ENCODE measurements at regions not wholly inside any gene's neighbourhood (a gene's known extent, or its start where the extent isn't known, plus 50 kb on each side); places are given as distances from the start of the nearest gene placed in this dataset.

DNA sequence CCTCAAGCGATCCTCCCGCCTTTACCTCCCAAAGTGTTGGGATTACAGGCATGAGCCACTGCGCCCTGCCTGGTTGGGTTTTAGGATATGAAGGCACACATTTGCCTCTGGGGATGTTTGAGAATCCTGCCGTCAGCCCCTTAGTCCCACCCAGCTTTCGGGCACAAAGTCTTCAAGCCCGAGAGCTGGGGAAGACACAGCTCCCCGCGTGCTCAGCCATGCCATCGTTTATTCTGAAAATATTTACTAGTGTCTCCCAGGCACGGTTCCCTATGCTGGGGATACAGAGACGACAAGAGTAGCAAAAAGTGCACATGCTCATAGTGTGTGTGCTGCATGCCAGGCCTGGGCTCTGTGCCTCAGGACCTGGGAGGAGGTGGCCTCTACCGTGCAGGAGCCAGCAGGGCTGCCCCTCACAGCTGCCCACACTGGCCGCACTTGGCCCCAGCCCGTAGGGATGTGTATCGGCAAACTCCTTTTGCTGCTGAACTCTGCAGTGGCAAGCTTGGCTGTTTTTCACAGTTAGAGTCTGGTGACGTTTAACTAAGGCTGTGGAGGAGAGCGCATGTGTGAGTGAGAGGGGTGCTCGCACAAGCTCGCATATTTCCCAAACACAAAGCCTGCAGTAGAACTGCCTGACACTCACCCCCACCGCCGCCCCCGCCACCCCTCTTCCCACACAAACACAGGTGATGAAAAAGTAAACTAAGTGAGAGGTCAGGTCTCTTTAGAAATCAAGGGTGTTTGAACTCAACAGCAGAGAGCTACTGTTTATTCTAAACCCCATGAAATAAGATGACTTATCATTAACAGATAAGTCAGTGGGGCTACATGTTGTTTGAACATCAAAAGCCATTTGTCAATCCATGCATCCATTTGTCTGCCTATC lies 266.4 kb downstream of the MRTFB start:
- no peak for DNase-seq (ENCODE audit: low read depth, low spot score)

DNA sequence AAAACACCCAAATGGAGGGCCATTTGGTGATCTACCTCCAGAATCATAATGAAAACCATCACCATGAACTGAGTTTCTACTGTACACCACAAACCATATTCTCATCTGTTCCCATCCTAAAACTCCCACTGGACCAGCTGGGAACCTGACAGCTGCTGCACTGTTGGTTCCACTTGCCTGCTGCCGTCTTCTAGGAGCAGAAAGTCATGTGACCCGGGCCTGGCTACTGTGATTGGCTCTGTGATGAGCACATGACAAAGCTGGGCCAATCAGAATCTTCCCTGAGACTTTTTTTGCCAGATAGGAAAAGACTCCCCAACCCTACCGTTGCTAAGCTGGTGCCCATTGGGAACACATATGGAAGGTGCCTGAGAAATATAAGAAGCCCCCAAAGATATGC lies 264.2 kb downstream of the MRTFB start:
- no peak for DNase-seq (ENCODE audit: low read depth, low spot score)

DNA sequence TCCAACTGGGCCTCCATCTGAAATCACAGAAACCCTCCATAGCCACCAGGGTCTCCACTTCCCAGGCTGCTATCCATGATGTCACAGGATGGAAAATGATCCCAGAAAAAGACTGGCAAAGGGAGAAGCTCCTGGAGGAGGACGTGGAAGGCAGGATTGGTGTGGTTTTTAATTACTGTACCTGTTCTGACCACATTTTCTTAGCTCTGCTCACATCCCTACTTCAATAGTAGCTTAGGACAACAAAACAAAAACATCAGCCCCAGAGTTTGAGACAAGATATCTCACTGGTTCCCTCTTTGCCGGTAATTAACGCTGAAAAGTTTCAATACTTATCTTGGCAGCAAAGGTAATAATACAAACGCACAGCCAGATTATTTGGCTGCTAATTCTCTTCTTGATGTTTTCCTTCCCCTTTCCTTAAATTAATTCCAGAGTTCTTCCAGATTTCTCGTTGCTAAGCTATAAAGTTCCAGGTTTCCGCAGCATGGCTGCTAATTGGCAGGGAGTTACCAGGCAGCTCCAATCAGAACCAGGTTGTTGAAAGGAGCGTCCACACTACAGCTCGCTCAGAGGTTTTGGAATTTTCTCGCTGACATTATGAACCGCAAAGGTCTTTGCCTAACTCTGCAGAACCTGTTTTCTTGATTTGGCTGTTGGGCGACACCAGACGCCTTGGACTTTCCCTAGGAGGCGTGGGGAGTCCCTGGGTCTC lies 263.4 kb downstream of the MRTFB start:
- DNase-seq (ENCODE audit: low read depth, low spot score), result no peak

DNA sequence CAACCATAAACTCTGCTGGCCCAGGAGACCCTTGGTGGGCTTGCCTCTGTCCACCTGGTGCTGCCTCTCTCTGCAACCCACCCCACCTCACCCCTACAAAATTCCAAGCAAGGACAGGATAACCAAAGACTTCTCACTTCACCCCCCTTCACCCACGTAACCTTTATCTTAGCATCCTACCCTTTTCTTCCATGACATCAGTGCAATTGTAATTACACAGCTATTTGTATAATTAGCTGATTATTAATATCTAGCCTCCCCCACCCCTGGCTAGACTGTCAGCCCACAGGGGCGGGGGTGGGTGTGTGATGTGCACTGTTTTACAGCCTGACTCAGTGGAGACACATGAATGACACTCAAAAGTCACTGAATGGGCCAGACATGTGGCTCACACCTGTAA lies 262.2 kb downstream of the MRTFB start:
- no peak for DNase-seq (ENCODE audit: low read depth, low spot score)

DNA sequence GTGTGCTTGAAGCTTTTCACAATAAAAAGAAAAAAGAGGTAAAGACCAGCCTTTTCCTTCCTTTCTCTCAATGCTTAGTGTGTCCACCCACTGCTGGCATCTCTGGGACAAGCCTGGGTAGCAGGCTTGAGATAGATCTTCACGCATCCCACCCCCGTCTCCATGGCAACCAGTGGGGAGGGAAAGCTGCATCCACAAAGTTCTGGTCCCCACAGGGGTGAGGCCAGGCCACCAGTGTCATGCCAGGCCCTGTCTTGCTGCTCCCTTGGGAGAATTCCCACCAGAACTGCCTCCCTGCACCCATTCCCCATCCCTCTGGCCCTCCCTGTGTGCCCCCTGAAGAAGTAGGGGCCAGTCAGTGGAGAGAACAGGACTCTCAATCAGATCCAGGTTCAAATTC lies 259.9 kb downstream of the MRTFB start:
- no peak for DNase-seq (ENCODE audit: low read depth, low spot score)

DNA sequence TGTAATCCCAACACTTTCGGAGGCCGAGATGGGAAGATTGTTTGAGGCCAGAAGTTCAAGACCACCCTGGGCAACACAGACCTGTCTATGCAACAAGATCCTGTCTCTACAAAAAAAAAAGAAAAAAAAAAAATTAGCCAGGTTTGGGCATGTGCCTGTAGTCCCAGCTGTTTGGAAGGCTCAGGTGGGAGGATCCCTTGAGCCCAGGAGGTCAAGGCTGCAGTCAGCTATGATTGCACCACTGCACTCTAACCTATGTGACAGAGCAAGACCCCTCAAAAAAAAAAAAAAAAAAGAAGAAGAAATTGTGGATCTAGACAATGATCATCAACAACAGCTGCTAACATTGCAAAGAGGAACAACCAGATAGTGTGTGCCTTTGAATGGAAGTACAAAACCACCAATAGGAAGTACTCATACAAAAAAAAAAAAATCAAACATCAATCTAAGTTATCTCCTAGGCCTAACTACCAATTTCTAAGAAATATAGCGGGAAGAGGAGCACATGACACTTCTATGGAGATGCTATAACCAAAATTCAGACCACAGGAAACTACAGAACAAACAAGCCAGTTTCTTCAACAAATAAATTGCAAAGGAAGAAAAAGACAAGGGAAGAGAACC lies 258.7 kb downstream of the MRTFB start:
- no peak for DNase-seq (ENCODE audit: low read depth, low spot score)

DNA sequence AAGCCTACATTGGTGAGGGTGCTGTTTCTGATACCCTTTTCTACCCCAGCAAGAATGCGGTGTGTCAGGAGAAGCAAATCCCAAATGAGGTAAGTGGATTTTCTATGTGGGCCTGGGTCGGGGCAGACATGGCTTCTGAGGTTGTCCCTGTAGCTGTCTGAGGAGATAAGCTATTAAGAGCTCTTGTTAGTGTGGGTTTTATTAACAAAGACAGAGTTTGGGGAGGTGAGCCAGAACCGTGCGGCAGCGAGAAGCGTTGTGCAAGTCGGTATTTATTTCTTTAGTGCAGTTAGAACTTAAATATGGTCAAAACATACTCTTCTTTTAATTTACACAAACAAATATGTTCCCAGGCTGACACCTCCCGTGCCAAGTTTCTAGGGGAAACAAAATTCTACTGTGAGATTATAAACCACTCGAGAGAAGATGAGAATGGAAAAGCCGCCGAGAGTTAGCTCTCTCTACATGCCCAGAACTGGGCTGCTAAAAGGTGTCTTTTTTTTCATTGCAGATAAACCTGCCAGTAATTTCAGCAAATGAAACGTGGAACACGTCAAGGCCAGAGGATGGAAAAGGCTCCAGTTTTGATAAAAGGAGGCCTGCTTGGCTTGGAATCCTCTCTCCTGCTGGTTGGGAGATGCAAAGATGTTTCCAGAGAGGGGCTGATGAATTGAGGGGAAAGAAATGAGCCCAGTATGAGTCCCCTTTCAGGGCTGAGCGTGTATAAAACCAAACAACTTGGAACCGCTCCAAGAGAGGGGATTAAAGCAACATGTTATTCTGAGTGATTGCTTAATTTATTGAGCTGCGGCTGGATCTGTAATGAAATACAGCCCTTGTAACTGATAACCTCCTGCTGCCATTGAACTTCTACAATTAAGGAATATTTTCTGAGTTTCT lies 254.6 kb downstream of the MRTFB start:
- peak; percentile 81 for DNase-seq (ENCODE audit: low read depth, low spot score)

DNA sequence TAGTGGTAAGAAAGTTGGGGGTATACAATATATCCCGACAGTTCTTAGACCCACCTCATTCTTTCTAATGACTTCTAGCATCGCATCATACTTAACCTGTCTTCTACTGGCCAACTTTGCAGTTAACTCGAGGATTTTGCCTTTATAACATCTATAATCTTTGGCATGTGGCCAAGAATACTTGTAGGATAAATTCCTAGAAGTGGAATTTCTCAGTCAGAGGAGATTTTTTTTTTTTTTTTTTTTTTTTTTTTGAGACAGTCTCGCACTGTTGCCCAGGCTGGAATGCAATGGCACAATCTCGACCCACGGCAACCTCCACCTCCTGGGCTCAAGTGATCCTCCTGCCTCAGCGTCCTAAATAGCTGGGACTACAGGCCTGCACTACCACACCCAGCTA lies 253.5 kb downstream of the MRTFB start:
- DNase-seq (ENCODE audit: low read depth, low spot score), result peak; percentile 33

DNA sequence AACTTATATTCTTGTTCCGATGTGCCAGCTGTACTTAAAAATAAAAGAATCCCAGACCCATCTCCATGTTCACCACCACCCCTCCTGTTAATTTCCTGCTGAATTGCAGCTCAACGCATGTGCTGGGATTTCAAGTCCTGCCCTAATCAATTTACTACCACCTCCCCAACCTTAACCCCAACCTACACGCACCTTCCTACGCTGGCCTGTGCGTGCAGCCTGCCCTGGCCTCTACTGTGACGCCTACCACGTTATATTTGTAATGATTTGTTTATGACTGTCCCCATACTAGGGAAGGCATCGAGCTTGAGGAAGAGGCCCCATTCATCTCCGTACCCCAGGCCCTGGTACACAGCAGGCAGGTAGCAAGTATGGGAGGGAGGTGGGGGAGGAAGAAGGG lies 251.1 kb downstream of the MRTFB start:
- no peak for DNase-seq (ENCODE audit: low read depth, low spot score)

DNA sequence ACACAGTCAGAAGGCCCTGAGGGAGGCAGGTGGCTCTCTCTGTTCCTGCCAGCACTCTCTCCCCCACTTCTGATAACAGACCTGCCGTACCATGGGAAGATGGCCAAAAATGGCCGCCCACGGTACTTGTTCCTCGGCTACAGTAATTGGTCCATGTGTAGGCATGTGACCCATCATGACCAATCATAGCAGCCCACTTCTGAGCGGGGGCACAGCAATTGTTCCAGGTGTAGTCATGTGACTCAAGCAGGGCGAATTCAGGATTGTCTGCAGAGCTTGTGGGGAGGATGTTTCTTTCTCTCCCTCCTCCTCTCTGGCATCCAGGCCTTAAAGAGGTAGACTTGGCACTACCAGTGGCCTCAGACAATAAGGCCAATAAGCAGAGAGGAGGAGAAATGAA lies 250.4 kb downstream of the MRTFB start:
- no peak for DNase-seq (ENCODE audit: low read depth, low spot score)

DNA sequence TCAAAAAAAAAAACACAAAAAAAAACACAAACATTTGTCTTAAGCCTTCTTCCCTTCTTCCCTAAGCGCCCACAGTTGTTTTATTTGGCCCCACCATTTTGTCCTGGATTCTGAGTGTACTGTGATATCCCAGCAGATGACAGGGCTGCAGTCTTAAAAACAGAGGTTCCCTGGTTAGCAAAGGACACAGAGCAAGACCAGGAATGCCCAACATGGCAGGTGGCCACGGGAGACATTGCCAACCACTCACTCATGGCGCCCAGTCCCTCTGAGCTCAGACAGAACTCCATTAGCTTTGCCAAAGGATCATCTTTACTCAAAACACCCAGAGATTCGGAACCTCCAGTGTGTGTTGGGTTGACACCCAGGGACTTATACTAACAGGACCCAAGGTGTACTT lies 249.3 kb downstream of the MRTFB start:
- DNase-seq (ENCODE audit: low read depth, low spot score), result no peak
